HEK293 (cell line): ENCODE measurements at regions not wholly inside any gene's neighbourhood (a gene's known extent, or its start where the extent isn't known, plus 50 kb on each side); places are given as distances from the start of the nearest gene placed in this dataset.

Experiments
- CTCF ChIA-PET: fragments of 350-600 bp; formaldehyde crosslinking; extraction: SDS; loops from one replicate; lab custom pipeline; 2021; ENCODE audit warnings: antibody characterized with exemption; lab: Yijun Ruan, JAX
- POLR2A ChIA-PET: fragments of 300-600 bp; formaldehyde crosslinking; extraction: SDS; loops from one replicate; lab custom pipeline; 2020; ENCODE audit warnings: antibody characterized with exemption, inconsistent platforms; lab: Yijun Ruan, JAX
- H3K27ac ChIP-seq: fragments of 200-500 bp; sonication (Bioruptor generic); 2 replicates; pipeline ENCODE4 v1.5.1; 2014; ENCODE audit warnings: low read depth, low read length, control low read depth, inconsistent platforms; ENCODE audit errors: extremely low read depth
- H3K36me3 ChIP-seq, 2 experiments: fragments of 200-500 bp in 1 of 2; sonication (Bioruptor generic) in 1 of 2; 1 replicate in 1 of 2; 2 replicates in 1 of 2; pipeline ENCODE4 v1.5.1; 2014 to 2017; ENCODE audit warnings: inconsistent platforms in 2 of 2, low read length in 2 of 2; ENCODE audit not compliant: control insufficient read depth in 2 of 2, insufficient read depth in 1 of 2
- H3K4me1 ChIP-seq: fragments of 200-500 bp; sonication (Bioruptor generic); 2 replicates; pipeline ENCODE4 v1.5.1; 2014; ENCODE audit warnings: mild to moderate bottlenecking, low read length, inconsistent platforms; ENCODE audit not compliant: control insufficient read depth, insufficient read depth
- H3K4me3 ChIP-seq: 2 replicates; pipeline ENCODE4 v1.5.1; 2011; ENCODE audit warnings: low read depth, mild to moderate bottlenecking, control low read depth, low read length, moderate library complexity
- H3K9me3 ChIP-seq: fragments of 200-500 bp; sonication (Bioruptor generic); 2 replicates; pipeline ENCODE4 v1.5.1; 2014; ENCODE audit warnings: low read depth, low read length, inconsistent platforms; ENCODE audit not compliant: control insufficient read depth, insufficient read depth
- HOXA7 ChIP-seq: sonication (generic); formaldehyde crosslinking; IDR thresholded peaks from 2 replicates; pipeline ENCODE4 v1.8.1; 2022; ENCODE audit warnings: missing genetic modification reagents, borderline replicate concordance
- KLF8 ChIP-seq: fragments of 450-650 bp; formaldehyde crosslinking; IDR thresholded peaks from 2 replicates; pipeline ENCODE4 v1.5.1; 2016; ENCODE audit warnings: missing biosample characterization, missing genetic modification characterization
- OVOL3 ChIP-seq: fragments of 450-650 bp; formaldehyde crosslinking; IDR thresholded peaks from 2 replicates; pipeline ENCODE4 v1.5.1; 2016; ENCODE audit warnings: missing biosample characterization, missing genetic modification characterization
- PBX3 ChIP-seq: sonication (generic); formaldehyde crosslinking; IDR thresholded peaks from 2 replicates; pipeline ENCODE4 v1.8.1; 2022; ENCODE audit warnings: mild to moderate bottlenecking, moderate library complexity, missing genetic modification reagents
- PRDM2 ChIP-seq: fragments of 450-650 bp; formaldehyde crosslinking; IDR thresholded peaks from 2 replicates; pipeline ENCODE4 v1.5.1; 2016; ENCODE audit warnings: missing biosample characterization, missing genetic modification characterization, borderline replicate concordance
- SCRT1 ChIP-seq: fragments of 450-650 bp; formaldehyde crosslinking; IDR thresholded peaks from 2 replicates; pipeline ENCODE4 v1.5.1; 2016; ENCODE audit warnings: missing biosample characterization, missing genetic modification characterization, borderline replicate concordance
- SCRT2 ChIP-seq: fragments of 450-650 bp; formaldehyde crosslinking; IDR thresholded peaks from 2 replicates; pipeline ENCODE4 v1.5.1; 2016; ENCODE audit warnings: missing biosample characterization, missing genetic modification characterization
- ZBTB17 ChIP-seq: fragments of 450-650 bp; formaldehyde crosslinking; IDR thresholded peaks from 2 replicates; pipeline ENCODE4 v1.5.1; 2016; ENCODE audit warnings: missing biosample characterization, missing genetic modification characterization
- ZBTB26 ChIP-seq: fragments of 450-650 bp; formaldehyde crosslinking; optimal IDR thresholded peaks from 2 replicates; pipeline ENCODE3; 2016; ENCODE audit warnings: missing biosample characterization, mild to moderate bottlenecking, missing genetic modification characterization
- ZBTB48 ChIP-seq: fragments of 450-650 bp; formaldehyde crosslinking; IDR thresholded peaks from 2 replicates; pipeline ENCODE4 v1.5.1; 2016; ENCODE audit warnings: missing biosample characterization, missing genetic modification characterization
- ZFP69B ChIP-seq: fragments of 450-650 bp; formaldehyde crosslinking; IDR thresholded peaks from 2 replicates; pipeline ENCODE4 v1.5.1; 2016; ENCODE audit warnings: missing biosample characterization, missing genetic modification characterization
- ZNF114 ChIP-seq: fragments of 450-650 bp; formaldehyde crosslinking; IDR thresholded peaks from 2 replicates; pipeline ENCODE4 v1.5.0; 2017; ENCODE audit warnings: missing biosample characterization, missing genetic modification characterization
- ZNF133 ChIP-seq: fragments of 450-650 bp; formaldehyde crosslinking; IDR thresholded peaks from 2 replicates; pipeline ENCODE4 v1.5.1; 2016; ENCODE audit warnings: missing biosample characterization, missing genetic modification characterization
- ZNF174 ChIP-seq: fragments of 450-650 bp; formaldehyde crosslinking; IDR thresholded peaks from 2 replicates; pipeline ENCODE4 v1.5.0; 2017; ENCODE audit warnings: missing biosample characterization, mild to moderate bottlenecking, missing genetic modification characterization
- ZNF24 ChIP-seq: fragments of 450-650 bp; formaldehyde crosslinking; IDR thresholded peaks from 2 replicates; pipeline ENCODE4 v1.5.1; 2016; ENCODE audit warnings: missing biosample characterization, missing genetic modification characterization
- ZNF391 ChIP-seq: fragments of 450-650 bp; formaldehyde crosslinking; IDR thresholded peaks from 2 replicates; pipeline ENCODE4 v1.5.1; 2016; ENCODE audit warnings: low read depth, missing biosample characterization, missing genetic modification characterization, borderline replicate concordance
- ZNF394 ChIP-seq: fragments of 450-650 bp; formaldehyde crosslinking; IDR thresholded peaks from 2 replicates; pipeline ENCODE4 v1.5.1; 2016; ENCODE audit warnings: missing biosample characterization, missing genetic modification characterization, mild to moderate bottlenecking, moderate library complexity, borderline replicate concordance
- ZNF449 ChIP-seq: fragments of 450-650 bp; formaldehyde crosslinking; IDR thresholded peaks from 2 replicates; pipeline ENCODE4 v1.5.1; 2017; ENCODE audit warnings: missing biosample characterization, mild to moderate bottlenecking, missing genetic modification characterization, moderate library complexity
- ZNF555 ChIP-seq: fragments of 450-650 bp; formaldehyde crosslinking; conservative IDR thresholded peaks from 2 replicates; pipeline ENCODE4 v1.5.1; 2017; ENCODE audit warnings: missing biosample characterization, mild to moderate bottlenecking, missing genetic modification characterization, inconsistent platforms
- ZNF629 ChIP-seq: fragments of 450-650 bp; formaldehyde crosslinking; IDR thresholded peaks from 2 replicates; pipeline ENCODE4 v1.5.1; 2017; ENCODE audit warnings: missing biosample characterization, missing genetic modification characterization
- ZNF645 ChIP-seq: fragments of 450-650 bp; formaldehyde crosslinking; IDR thresholded peaks from 2 replicates; pipeline ENCODE4; 2016; ENCODE audit warnings: missing biosample characterization, missing genetic modification characterization
- ZNF677 ChIP-seq: fragments of 450-650 bp; IDR thresholded peaks from 2 replicates; pipeline ENCODE4 v1.5.0; 2018; ENCODE audit warnings: missing biosample characterization, mild to moderate bottlenecking, missing genetic modification characterization, moderate library complexity
- ZNF768 ChIP-seq: fragments of 450-650 bp; formaldehyde crosslinking; IDR thresholded peaks from 2 replicates; pipeline ENCODE4 v1.5.1; 2018; ENCODE audit warnings: missing biosample characterization, mild to moderate bottlenecking, missing genetic modification characterization
- ZNF785 ChIP-seq: fragments of 450-650 bp; formaldehyde crosslinking; IDR thresholded peaks from 2 replicates; pipeline ENCODE4 v1.5.1; 2016; ENCODE audit warnings: missing biosample characterization, missing genetic modification characterization

GRCh38 chr1:195971589-195971988 lies 636.7 kb downstream of the KCNT2 start:
- ChIA-PET POLR2A (no interaction called here), CTCF (no interaction called here)
- no peaks in the 10 kb centered on the region for H3K9me3 ChIP-seq
- TF ChIP-seq PBX3 (CRISPR knock-in tag) (no peak), ZBTB26 (tag by site-specific recombination) (no peak), HOXA7 (CRISPR knock-in tag) (no peak), ZNF133 (tag by site-specific recombination) (no peak), SCRT2 (tag by site-specific recombination) (no peak), ZNF555 (tag by site-specific recombination) (no peak), ZNF391 (tag by site-specific recombination) (no peak), ZBTB48 (no peak), ZNF629 (no peak), ZNF785 (tag by site-specific recombination) (no peak), SCRT1 (tag by site-specific recombination) (no peak)
- TF ChIP-seq, all 188 proteins: peak for 0
- Histone ChIP-seq H3K4me1 (no peaks in the 10 kb centered on the region), H3K4me3 (no peak overlapping the region), H3K36me3 (no peaks in the 10 kb centered on the region), H3K27ac (no peak overlapping the region)

- ChIA-PET POLR2A (no interaction called here), CTCF (no interaction called here)
- no peaks in the 10 kb centered on the region for H3K36me3 ChIP-seq
- no peak for TF ChIP-seq ZNF555 (tag by site-specific recombination)
- TF ChIP-seq PBX3 (CRISPR knock-in tag) = no peak
- no peak for TF ChIP-seq ZNF114 (tag by site-specific recombination)
- no peak for TF ChIP-seq ZBTB17
- TF ChIP-seq ZFP69B (tag by site-specific recombination) = no peak
- TF ChIP-seq OVOL3 = no peak
- TF ChIP-seq PRDM2 (tag by site-specific recombination) = no peak
- no peak for TF ChIP-seq KLF8 (tag by site-specific recombination)
- TF ChIP-seq ZNF645 (tag by site-specific recombination) = no peak
- no peak for TF ChIP-seq ZNF174 (tag by site-specific recombination)
- TF ChIP-seq ZNF449 (tag by site-specific recombination) = no peak
- TF ChIP-seq ZNF768 (tag by site-specific recombination) = no peak
- no peak for TF ChIP-seq ZNF677 (tag by site-specific recombination)
- TF ChIP-seq ZNF24 (tag by site-specific recombination) = no peak
- no peak for TF ChIP-seq ZNF394 (tag by site-specific recombination)
Observed at GRCh38 chr1:195970209-195970608, 638.0 kb downstream of the KCNT2 start.

More at GRCh38 chr1:195970209-195970608, 638.0 kb downstream of the KCNT2 start:
- Histone ChIP-seq H3K4me1 (no peaks in the 10 kb centered on the region), H3K4me3 (no peak overlapping the region), H3K27ac (no peak overlapping the region), H3K9me3 (no peaks in the 10 kb centered on the region)
